ENCODE measurements at regions not wholly inside any gene's neighbourhood (a gene's known extent, or its start where the extent isn't known, plus 50 kb on each side); places are given as distances from the start of the nearest gene placed in this dataset.

DNA sequence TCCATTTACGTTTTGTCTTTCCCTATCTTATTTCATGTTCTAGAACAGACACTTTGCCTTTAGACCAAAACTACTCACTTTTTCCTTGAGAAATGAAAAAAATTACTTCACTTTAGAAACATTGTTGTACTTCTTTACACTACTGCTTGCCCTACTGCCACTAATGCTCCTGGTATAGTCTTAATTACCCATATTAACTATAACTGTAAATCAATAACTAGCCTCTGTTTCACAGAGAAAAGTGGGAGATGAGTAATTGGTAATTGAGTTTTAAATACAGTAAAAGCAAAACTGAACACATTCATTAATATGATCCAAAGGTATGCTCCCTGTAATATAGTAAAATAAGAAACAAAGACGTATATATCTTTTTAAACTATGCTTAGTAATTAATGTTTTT lies 111.1 kb upstream of the JADE1 start:
- TF ChIP-seq ZNF792 (tag by site-specific recombination; IDR thresholded peaks at IDR 0.05) (no peak), ZNF292 (tag by site-specific recombination; IDR thresholded peaks at IDR 0.05; ENCODE audit: borderline replicate concordance, low read depth) (no peak), ZNF776 (tag by site-specific recombination; IDR thresholded peaks at IDR 0.05; ENCODE audit: borderline replicate concordance) (no peak), ZNF571 (tag by site-specific recombination; IDR thresholded peaks at IDR 0.05) (no peak), SP2 (tag by site-specific recombination; IDR thresholded peaks at IDR 0.05) (no peak), ZSCAN30 (tag by site-specific recombination; IDR thresholded peaks at IDR 0.05) (no peak), OSR2 (tag by site-specific recombination; IDR thresholded peaks at IDR 0.05) (no peak), ZNF112 (tag by site-specific recombination; IDR thresholded peaks at IDR 0.05) (no peak), ZNF701 (tag by site-specific recombination; IDR thresholded peaks at IDR 0.05) (no peak), ZNF544 (tag by site-specific recombination; IDR thresholded peaks at IDR 0.05) (no peak), ZNF514 (tag by site-specific recombination; IDR thresholded peaks at IDR 0.05) (no peak)
- TF ChIP-seq, protein P1, sequence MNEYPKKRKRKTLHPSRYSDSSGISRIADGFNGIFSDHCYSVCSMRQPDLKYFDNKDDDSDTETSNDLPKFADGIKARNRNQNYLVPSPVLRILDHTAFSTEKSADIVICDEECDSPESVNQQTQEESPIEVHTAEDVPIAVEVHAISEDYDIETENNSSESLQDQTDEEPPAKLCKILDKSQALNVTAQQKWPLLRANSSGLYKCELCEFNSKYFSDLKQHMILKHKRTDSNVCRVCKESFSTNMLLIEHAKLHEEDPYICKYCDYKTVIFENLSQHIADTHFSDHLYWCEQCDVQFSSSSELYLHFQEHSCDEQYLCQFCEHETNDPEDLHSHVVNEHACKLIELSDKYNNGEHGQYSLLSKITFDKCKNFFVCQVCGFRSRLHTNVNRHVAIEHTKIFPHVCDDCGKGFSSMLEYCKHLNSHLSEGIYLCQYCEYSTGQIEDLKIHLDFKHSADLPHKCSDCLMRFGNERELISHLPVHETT (tag by site-specific recombination; IDR thresholded peaks at IDR 0.05) = no peak
- TF ChIP-seq, protein P2, sequence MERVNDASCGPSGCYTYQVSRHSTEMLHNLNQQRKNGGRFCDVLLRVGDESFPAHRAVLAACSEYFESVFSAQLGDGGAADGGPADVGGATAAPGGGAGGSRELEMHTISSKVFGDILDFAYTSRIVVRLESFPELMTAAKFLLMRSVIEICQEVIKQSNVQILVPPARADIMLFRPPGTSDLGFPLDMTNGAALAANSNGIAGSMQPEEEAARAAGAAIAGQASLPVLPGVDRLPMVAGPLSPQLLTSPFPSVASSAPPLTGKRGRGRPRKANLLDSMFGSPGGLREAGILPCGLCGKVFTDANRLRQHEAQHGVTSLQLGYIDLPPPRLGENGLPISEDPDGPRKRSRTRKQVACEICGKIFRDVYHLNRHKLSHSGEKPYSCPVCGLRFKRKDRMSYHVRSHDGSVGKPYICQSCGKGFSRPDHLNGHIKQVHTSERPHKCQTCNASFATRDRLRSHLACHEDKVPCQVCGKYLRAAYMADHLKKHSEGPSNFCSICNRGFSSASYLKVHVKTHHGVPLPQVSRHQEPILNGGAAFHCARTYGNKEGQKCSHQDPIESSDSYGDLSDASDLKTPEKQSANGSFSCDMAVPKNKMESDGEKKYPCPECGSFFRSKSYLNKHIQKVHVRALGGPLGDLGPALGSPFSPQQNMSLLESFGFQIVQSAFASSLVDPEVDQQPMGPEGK (tag by site-specific recombination; IDR thresholded peaks at IDR 0.05) = no peak
- TF ChIP-seq, protein P3, sequence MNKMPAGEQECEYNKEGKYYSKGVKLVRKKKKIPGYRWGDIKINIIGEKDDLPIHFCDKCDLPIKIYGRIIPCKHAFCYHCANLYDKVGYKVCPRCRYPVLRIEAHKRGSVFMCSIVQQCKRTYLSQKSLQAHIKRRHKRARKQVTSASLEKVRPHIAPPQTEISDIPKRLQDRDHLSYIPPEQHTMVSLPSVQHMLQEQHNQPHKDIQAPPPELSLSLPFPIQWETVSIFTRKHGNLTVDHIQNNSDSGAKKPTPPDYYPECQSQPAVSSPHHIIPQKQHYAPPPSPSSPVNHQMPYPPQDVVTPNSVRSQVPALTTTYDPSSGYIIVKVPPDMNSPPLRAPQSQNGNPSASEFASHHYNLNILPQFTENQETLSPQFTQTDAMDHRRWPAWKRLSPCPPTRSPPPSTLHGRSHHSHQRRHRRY (tag by site-specific recombination; IDR thresholded peaks at IDR 0.05) = no peak
- TF ChIP-seq, protein P4, sequence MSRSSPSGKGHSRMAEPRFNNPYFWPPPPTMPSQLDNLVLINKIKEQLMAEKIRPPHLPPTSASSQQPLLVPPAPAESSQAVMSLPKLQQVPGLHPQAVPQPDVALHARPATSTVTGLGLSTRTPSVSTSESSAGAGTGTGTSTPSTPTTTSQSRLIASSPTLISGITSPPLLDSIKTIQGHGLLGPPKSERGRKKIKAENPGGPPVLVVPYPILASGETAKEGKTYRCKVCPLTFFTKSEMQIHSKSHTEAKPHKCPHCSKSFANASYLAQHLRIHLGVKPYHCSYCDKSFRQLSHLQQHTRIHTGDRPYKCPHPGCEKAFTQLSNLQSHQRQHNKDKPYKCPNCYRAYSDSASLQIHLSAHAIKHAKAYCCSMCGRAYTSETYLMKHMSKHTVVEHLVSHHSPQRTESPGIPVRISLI (tag by site-specific recombination; IDR thresholded peaks at IDR 0.05) = no peak
- Histone ChIP-seq H3K4me1 (ENCODE audit: control insufficient read depth, insufficient read depth, low read length) (no peaks in the 10 kb centered on the region), H3K27ac (ENCODE audit: extremely low read depth, low read depth, low read length) (no peak overlapping the region), H3K36me3 (ENCODE audit: control insufficient read depth in 2 of 2, insufficient read depth in 1 of 2, low read length in 2 of 2) (no peaks in the 10 kb centered on the region), H3K9me3 (ENCODE audit: control insufficient read depth, insufficient read depth, low read depth, low read length) (no peaks in the 10 kb centered on the region), H3K4me3 (ENCODE audit: low read depth, low read length) (no peak overlapping the region)
- ChIA-PET CTCF (interaction anchor here (0.6 kb wide), 1 partner anchor 28 kb away, joined by 3 read pairs; no protein-coding TSS in a partner anchor), POLR2A (no interaction called here)

DNA sequence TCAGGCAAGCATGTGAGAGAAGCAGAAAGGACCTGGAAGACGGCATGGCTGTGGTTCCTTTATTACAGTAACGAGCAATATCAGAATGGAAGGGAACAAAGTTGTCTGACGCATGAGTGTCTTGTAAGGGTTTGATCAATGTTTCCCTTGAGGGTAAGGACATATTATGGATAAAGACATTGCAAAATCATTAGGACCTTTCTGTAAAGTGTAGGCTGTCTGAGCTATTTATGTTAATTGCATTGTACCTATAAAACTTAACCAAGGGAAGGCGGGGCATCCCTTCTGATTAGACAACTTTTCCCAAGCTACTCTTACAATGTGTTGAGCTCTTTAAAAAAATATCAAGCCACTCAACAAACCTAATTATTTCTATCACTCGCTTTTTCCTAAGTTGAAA lies 112.2 kb upstream of the JADE1 start:
- POLR2A ChIA-PET = no interaction called here
- Histone ChIP-seq H3K9me3 (ENCODE audit: control insufficient read depth, insufficient read depth, low read depth, low read length) (no peaks in the 10 kb centered on the region), H3K4me3 (ENCODE audit: low read depth, low read length) (no peak overlapping the region), H3K36me3 (ENCODE audit: control insufficient read depth in 2 of 2, insufficient read depth in 1 of 2, low read length in 2 of 2) (no peaks in the 10 kb centered on the region), H3K27ac (ENCODE audit: extremely low read depth, low read depth, low read length) (no peak overlapping the region), H3K4me1 (ENCODE audit: control insufficient read depth, insufficient read depth, low read length) (no peaks in the 10 kb centered on the region)
- CTCF ChIA-PET = no interaction called here
- TF ChIP-seq ZSCAN16 (tag by site-specific recombination; IDR thresholded peaks at IDR 0.05) (no peak), EGR2 (tag by site-specific recombination; IDR thresholded peaks at IDR 0.05; ENCODE audit: low read depth) (no peak), ZNF16 (tag by site-specific recombination; IDR thresholded peaks at IDR 0.05; ENCODE audit: low read depth) (no peak), ZNF791 (tag by site-specific recombination; IDR thresholded peaks at IDR 0.05) (no peak), SCRT2 (tag by site-specific recombination; IDR thresholded peaks at IDR 0.05) (no peak)

All from HEK293 (cell line).